ENCODE measurements at regions not wholly inside any gene's neighbourhood (a gene's known extent, or its start where the extent isn't known, plus 50 kb on each side); places are given as distances from the start of the nearest gene placed in this dataset.

- Histone ChIP-seq H3K4me2 (ENCODE audit: low read length) (no peak overlapping the region), H3K4me1 (ENCODE audit: insufficient read depth, low read length, poor library complexity, severe bottlenecking) (no peaks in the 10 kb centered on the region), H3K36me3 (ENCODE audit: insufficient read depth, low read length) (no peaks in the 10 kb centered on the region), H3K79me2 (ENCODE audit: insufficient read depth, low read depth, low read length) (no peaks in the 10 kb centered on the region), H3K9me3 (ENCODE audit: low read length) (0 out of 2 replicates have a peak, but pooled peaks cover 5% of the 10 kb centered on the region), H3K9me2 (ENCODE audit: insufficient read depth, low read length) (no peaks in the 10 kb centered on the region), H2AFZ (ENCODE audit: low read length) (no peak overlapping the region), H4K20me1 (ENCODE audit: insufficient read depth, low read length) (no peaks in the 10 kb centered on the region), H3K27ac (ENCODE audit: low read depth, low read length, poor library complexity, severe bottlenecking) (no peak overlapping the region), H3K4me3 (ENCODE audit: low read depth, low read length, poor library complexity, severe bottlenecking) (no peak overlapping the region)
- POLR2A ChIA-PET = interaction anchor here (0.6 to 1.1 kb wide), 2 partner anchors 13 to 295 kb away, joined by 3 to 5 read pairs; no protein-coding TSS in a partner anchor
- BruUV-seq (replicated peaks) = no TSS peak
- TF ChIP-seq, protein P1, sequence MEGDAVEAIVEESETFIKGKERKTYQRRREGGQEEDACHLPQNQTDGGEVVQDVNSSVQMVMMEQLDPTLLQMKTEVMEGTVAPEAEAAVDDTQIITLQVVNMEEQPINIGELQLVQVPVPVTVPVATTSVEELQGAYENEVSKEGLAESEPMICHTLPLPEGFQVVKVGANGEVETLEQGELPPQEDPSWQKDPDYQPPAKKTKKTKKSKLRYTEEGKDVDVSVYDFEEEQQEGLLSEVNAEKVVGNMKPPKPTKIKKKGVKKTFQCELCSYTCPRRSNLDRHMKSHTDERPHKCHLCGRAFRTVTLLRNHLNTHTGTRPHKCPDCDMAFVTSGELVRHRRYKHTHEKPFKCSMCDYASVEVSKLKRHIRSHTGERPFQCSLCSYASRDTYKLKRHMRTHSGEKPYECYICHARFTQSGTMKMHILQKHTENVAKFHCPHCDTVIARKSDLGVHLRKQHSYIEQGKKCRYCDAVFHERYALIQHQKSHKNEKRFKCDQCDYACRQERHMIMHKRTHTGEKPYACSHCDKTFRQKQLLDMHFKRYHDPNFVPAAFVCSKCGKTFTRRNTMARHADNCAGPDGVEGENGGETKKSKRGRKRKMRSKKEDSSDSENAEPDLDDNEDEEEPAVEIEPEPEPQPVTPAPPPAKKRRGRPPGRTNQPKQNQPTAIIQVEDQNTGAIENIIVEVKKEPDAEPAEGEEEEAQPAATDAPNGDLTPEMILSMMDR (conservative IDR thresholded peaks at IDR 0.05; ENCODE audit: low read length) = no peak
- TF ChIP-seq EZH2phosphoT487 (IDR thresholded peaks at IDR 0.05; ENCODE audit: borderline replicate concordance, low read depth, low read length) = no peak
- CTCF ChIA-PET (ENCODE audit: unreplicated experiment) = no interaction called here
- intact Hi-C loops (cut with micrococcal nuclease; ENCODE audit: unreplicated experiment) = no loop called here
- DNase-seq (ENCODE audit: low spot score) = no peak
Observed at GRCh38 chr10:113420733-113421675, 131.8 kb upstream of the HABP2 start.

DNA sequence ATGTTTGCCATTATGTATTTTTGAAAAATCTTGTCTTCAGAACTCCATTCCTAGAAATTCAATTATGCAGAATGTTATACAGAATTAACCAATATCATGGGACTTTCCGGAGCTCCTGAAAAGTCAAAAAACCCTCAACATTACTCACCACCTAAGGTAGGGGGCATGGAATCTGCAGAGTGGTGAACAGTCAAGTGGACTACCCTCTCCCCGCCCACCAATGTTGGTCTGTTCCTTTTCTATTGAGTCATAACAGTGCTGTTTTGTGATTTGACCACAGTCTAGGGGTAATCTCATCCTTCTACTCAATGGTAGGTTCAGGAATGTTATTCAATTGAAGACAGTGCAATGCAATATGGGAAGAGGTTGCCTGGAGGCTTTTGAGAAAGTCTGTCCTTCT, 130.5 kb upstream of the HABP2 start:
- no peak for DNase-seq (ENCODE audit: low spot score)
- intact Hi-C loops (cut with micrococcal nuclease; ENCODE audit: unreplicated experiment) = no loop called here
- Histone ChIP-seq H3K36me3 (ENCODE audit: insufficient read depth, low read length) (no peaks in the 10 kb centered on the region), H3K4me2 (ENCODE audit: low read length) (no peak overlapping the region), H3K4me1 (ENCODE audit: insufficient read depth, low read length, poor library complexity, severe bottlenecking) (no peaks in the 10 kb centered on the region), H3K9me2 (ENCODE audit: insufficient read depth, low read length) (no peaks in the 10 kb centered on the region), H4K20me1 (ENCODE audit: insufficient read depth, low read length) (no peaks in the 10 kb centered on the region), H3K9me3 (ENCODE audit: low read length) (0 out of 2 replicates have a peak, but pooled peaks cover 5% of the 10 kb centered on the region), H3K4me3 (ENCODE audit: low read depth, low read length, poor library complexity, severe bottlenecking) (no peak overlapping the region), H2AFZ (ENCODE audit: low read length) (no peak overlapping the region), H3K79me2 (ENCODE audit: insufficient read depth, low read depth, low read length) (no peaks in the 10 kb centered on the region), H3K27ac (ENCODE audit: low read depth, low read length, poor library complexity, severe bottlenecking) (no peak overlapping the region)
- CTCF ChIA-PET (ENCODE audit: unreplicated experiment) = no interaction called here
- no TSS peak for BruUV-seq (replicated peaks)
- TF ChIP-seq, protein P1 (conservative IDR thresholded peaks at IDR 0.05; ENCODE audit: low read length) = no peak
- TF ChIP-seq EZH2phosphoT487 (IDR thresholded peaks at IDR 0.05; ENCODE audit: borderline replicate concordance, low read depth, low read length) = no peak
- POLR2A ChIA-PET = no interaction called here
